ENCODE measurements at regions not wholly inside any gene's neighbourhood (a gene's known extent, or its start where the extent isn't known, plus 50 kb on each side); places are given as distances from the start of the nearest gene placed in this dataset.
A peak's percentile ranks its signal among the peaks of the same experiment; 100 is the strongest.

DNA sequence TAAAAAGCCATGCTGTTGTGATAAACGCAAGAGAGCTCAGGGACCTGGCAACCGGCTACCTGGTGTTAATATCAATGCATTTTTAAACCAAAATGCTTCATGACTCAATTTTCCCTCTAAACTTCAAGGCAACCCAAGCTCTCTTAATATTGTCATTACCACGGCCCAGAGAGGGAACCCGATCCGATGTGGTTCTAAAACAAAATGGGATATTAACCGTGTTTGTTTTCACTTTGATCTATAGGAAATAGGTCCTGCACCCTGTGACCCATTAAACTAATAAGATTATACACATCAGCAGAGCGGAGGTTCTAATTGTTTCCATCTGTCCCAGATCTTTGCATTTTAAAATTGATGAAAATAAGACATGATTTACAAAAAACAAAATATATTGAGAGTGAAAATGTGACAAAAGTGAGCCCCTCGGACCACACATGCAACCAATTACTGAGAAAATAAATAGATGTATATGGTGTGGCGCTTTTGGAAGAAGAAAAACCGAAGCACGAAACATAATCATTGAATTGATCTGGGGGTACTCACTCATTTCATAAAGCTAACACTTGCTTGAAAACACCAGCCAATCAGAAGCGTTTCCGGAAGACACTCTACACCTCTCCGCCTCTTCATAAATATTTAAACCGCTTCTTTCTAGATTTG, 290.3 kb upstream of the NFE2L3 start:
- POLR2A ChIA-PET, result interaction anchor here (1.4 kb wide), 1 partner anchor 326 kb away, joined by 3 read pairs; no protein-coding TSS in a partner anchor
- TF ChIP-seq, protein P1, sequence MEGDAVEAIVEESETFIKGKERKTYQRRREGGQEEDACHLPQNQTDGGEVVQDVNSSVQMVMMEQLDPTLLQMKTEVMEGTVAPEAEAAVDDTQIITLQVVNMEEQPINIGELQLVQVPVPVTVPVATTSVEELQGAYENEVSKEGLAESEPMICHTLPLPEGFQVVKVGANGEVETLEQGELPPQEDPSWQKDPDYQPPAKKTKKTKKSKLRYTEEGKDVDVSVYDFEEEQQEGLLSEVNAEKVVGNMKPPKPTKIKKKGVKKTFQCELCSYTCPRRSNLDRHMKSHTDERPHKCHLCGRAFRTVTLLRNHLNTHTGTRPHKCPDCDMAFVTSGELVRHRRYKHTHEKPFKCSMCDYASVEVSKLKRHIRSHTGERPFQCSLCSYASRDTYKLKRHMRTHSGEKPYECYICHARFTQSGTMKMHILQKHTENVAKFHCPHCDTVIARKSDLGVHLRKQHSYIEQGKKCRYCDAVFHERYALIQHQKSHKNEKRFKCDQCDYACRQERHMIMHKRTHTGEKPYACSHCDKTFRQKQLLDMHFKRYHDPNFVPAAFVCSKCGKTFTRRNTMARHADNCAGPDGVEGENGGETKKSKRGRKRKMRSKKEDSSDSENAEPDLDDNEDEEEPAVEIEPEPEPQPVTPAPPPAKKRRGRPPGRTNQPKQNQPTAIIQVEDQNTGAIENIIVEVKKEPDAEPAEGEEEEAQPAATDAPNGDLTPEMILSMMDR (IDR thresholded peaks at IDR 0.05), result no peak
- intact Hi-C loops (cut with micrococcal nuclease), result no loop called here
- Mint-ChIP-seq H3K27me3 (peaks cover 40% of the 10 kb centered on the region), H3K36me3 (ENCODE audit: low read depth) (peaks cover 4% of the 10 kb centered on the region), H3K4me3 (peak overlapping the region; percentile 61), H3K9me3 (peaks cover 7% of the 10 kb centered on the region), H3K4me1 (ENCODE audit: low read depth) (peaks cover 24% of the 10 kb centered on the region), H3K27ac (no peak overlapping the region)
- DNase-seq, result no peak
- no peak for ATAC-seq
- CTCF ChIA-PET, result interaction anchor here (0.7 to 2.7 kb wide), 8 partner anchors 10 to 1299 kb away, joined by 3 to 12 read pairs (median 3); no protein-coding TSS in a partner anchor

DNA sequence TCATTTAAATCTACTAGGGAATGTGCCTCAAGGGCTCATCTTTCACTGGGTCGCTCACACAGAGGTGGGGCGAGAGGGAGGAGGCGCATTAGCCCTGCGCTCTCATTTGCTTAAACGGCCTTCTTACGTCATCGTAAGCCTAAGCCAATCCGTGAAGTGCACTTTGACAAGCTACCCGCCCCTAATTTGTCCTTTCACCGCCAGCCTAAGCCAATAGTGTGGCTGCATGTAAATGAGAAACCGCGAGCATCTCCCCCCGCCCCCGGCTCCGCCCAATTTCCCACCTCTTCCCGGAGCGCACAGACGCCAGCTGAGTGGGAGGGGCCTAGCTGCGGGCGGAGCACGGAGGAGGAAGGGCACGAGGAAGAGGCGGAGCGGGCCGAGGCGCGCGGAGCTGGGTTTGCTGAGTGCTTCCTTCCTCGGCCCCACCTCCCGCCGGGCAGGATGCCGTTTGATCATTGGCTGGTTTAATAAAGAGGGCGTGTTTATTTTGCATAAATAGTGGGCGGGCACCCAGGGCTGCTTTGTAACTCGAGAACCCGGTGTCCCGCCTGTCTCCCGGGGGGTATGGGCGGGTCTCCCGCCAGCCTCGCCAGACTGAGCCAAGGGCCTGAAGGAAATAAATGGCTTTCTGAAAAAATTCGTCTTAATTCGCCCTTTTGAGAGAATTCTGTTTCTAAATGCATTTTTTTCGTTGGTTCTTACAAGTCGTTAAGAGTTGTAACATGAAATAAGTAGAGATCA, 289.6 kb upstream of the NFE2L3 start:
- ATAC-seq, result peak; percentile 96
- DNase-seq, result peak; percentile 98
- H3K9me3 Mint-ChIP-seq, result peaks cover 7% of the 10 kb centered on the region
- H3K27ac Mint-ChIP-seq, result no peak overlapping the region
- H3K27me3 Mint-ChIP-seq, result peaks cover 43% of the 10 kb centered on the region
- H3K4me1 Mint-ChIP-seq (ENCODE audit: low read depth), result peaks cover 24% of the 10 kb centered on the region
- ChIA-PET CTCF (interaction anchor here (0.7 to 2.7 kb wide), 6 partner anchors 11 to 1299 kb away, joined by 3 to 12 read pairs (median 3); no protein-coding TSS in a partner anchor), POLR2A (interaction anchor here (1.4 kb wide), 1 partner anchor 325 kb away, joined by 3 read pairs; no protein-coding TSS in a partner anchor)
- intact Hi-C loops (cut with micrococcal nuclease), result no loop called here
- H3K4me3 Mint-ChIP-seq, result peak overlapping the region; percentile 61
- TF ChIP-seq, protein P1 (IDR thresholded peaks at IDR 0.05), result no peak
- H3K36me3 Mint-ChIP-seq (ENCODE audit: low read depth), result peaks cover 4% of the 10 kb centered on the region

DNA sequence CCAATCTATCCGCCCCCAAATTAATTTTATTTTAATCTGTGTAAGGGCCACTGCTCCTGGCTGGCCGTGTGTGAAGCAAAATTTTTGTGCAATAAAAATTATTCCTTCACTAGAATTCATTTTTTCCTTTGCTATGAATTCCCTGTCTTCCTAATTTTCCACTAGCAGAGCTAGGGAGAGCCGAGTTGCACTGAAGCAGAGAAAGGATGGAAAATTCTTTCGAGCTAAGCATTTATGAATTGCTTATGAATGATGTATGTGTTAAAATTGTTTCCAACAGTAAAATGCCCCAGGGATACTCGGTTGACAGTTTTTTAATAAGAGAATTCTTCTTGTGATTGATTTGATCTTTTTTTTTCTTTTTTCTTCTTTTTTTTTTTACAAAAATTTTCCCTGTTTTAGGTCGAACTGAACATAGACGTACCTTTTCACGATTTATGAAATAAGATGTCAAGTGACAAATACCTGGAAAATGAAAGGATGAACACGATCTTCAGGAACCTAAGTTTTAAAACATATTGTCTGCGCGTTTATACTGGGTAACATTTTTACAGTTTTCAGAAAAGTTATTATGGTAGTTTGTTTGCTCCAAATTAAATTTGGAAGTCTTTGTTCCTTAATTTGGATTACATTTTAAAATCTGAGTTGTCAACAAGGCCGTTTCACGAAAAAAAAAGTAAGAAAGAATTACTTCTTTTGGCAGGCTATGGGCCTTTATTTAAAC, 288.8 kb upstream of the NFE2L3 start:
- CTCF ChIA-PET, result interaction anchor here (1.1 to 2.7 kb wide), 3 partner anchors 11 to 1298 kb away, joined by 3 to 12 read pairs (median 7); no protein-coding TSS in a partner anchor

DNA sequence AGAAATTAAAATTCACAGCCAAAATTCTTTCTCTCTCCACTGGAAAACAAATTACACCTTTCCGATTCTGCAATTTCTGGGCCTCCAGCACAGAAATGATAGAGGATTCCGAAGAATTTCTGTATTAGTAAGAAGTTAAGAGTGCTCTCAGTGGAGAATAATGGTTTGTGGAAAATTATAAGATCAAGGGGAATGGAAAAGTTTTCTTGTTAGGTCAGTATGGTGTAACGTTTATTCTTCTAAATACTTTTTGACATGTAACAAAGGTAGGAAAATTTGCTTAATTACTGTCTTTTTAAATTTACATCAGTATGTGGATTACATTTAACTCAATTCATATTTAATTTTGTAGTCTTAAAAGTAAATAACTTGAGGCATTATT, 288.3 kb upstream of the NFE2L3 start:
- Mint-ChIP-seq H3K4me1 (ENCODE audit: low read depth) (peaks cover 22% of the 10 kb centered on the region), H3K9me3 (peaks cover 7% of the 10 kb centered on the region), H3K27ac (no peak overlapping the region), H3K36me3 (ENCODE audit: low read depth) (peaks cover 3% of the 10 kb centered on the region), H3K27me3 (peaks cover 54% of the 10 kb centered on the region), H3K4me3 (no peak overlapping the region)
- intact Hi-C loops (cut with micrococcal nuclease), result no loop called here
- POLR2A ChIA-PET, result no interaction called here
- CTCF ChIA-PET, result interaction anchor here (1.7 kb wide), 1 partner anchor 10 kb away, joined by 4 read pairs; no protein-coding TSS in a partner anchor
- ATAC-seq (no peak), DNase-seq (no peak)
- TF ChIP-seq, protein P1 (IDR thresholded peaks at IDR 0.05), result no peak

More for the DNA sequence above, 288.8 kb upstream of the NFE2L3 start:
- peak overlapping the region; percentile 61 for H3K4me3 Mint-ChIP-seq
- DNase-seq (no peak), ATAC-seq (no peak)
- POLR2A ChIA-PET, result no interaction called here
- no peak overlapping the region for H3K27ac Mint-ChIP-seq
- TF ChIP-seq, protein P1 (IDR thresholded peaks at IDR 0.05), result no peak
- peaks cover 7% of the 10 kb centered on the region for H3K9me3 Mint-ChIP-seq
- H3K27me3 Mint-ChIP-seq, result peaks cover 49% of the 10 kb centered on the region
- H3K4me1 Mint-ChIP-seq (ENCODE audit: low read depth), result peaks cover 24% of the 10 kb centered on the region
- intact Hi-C loops (cut with micrococcal nuclease), result no loop called here
- H3K36me3 Mint-ChIP-seq (ENCODE audit: low read depth), result peaks cover 4% of the 10 kb centered on the region

Measured in activated CD8-positive, alpha-beta T cell treated with anti-CD3 and anti-CD28 coated beads for 36 hours (primary cell).